MM.1S (cell line): ENCODE measurements at regions not wholly inside any gene's neighbourhood (a gene's known extent, or its start where the extent isn't known, plus 50 kb on each side); places are given as distances from the start of the nearest gene placed in this dataset.
"Not testable (repeated sequence)": the region's sequence is repeated elsewhere in the genome, so short reads cannot be mapped to it uniquely, and the experiment has no call there.

ENCODE experiments used
- DNase-seq: peaks from one replicate; pipeline ENCODE4 v3.0.0-alpha.2; 2015
- H2AFZ ChIP-seq: fragments of 300-600 bp; sonication (generic); 2 replicates; pipeline ENCODE4 v1.6.0; 2016; ENCODE audit warnings: antibody characterized with exemption, low read length
- H3F3A ChIP-seq: fragments of 300-600 bp; sonication (generic); 2 replicates; pipeline ENCODE4 v1.6.1; 2016; ENCODE audit warnings: mild to moderate bottlenecking, antibody characterized with exemption, low read length, moderate library complexity, mixed read lengths; ENCODE audit not compliant: insufficient read depth
- H3K27ac ChIP-seq: fragments of 300-600 bp; sonication (generic); 2 replicates; pipeline ENCODE4 v1.5.1; 2016; ENCODE audit warnings: mild to moderate bottlenecking, low read length
- H3K27me3 ChIP-seq: fragments of 300-600 bp; sonication (generic); replicated peaks from 2 replicates; pipeline ENCODE4 v1.6.0; 2016; ENCODE audit warnings: low read length; ENCODE audit not compliant: insufficient read depth
- H3K36me3 ChIP-seq: fragments of 300-600 bp; sonication (generic); replicated peaks from 2 replicates; pipeline ENCODE4 v1.6.1; 2016; ENCODE audit warnings: mild to moderate bottlenecking, low read length, mixed read lengths; ENCODE audit not compliant: insufficient read depth
- H3K4me1 ChIP-seq: fragments of 300-600 bp; sonication (generic); 2 replicates; pipeline ENCODE4 v1.6.1; 2016; ENCODE audit warnings: low read length, mixed read lengths
- H3K4me2 ChIP-seq: fragments of 300-600 bp; sonication (generic); 2 replicates; pipeline ENCODE4 v1.6.0; 2016; ENCODE audit warnings: low read depth, low read length
- H3K4me3 ChIP-seq: fragments of 300-600 bp; sonication (generic); 2 replicates; pipeline ENCODE4 v1.5.1; 2016; ENCODE audit warnings: low read length, mixed read lengths
- H3K79me2 ChIP-seq: fragments of 300-600 bp; sonication (generic); 2 replicates; pipeline ENCODE4 v1.6.1; 2016; ENCODE audit warnings: mixed run types, low read length, mixed read lengths
- H3K9ac ChIP-seq: fragments of 300-600 bp; sonication (generic); 2 replicates; pipeline ENCODE4 v1.6.1; 2016; ENCODE audit warnings: low read length, mixed read lengths
- H3K9me2 ChIP-seq: fragments of 300-600 bp; sonication (generic); replicated peaks from 2 replicates; pipeline ENCODE4 v1.6.1; 2016; ENCODE audit warnings: mild to moderate bottlenecking, low read length, mixed read lengths; ENCODE audit not compliant: insufficient read depth
- H3K9me3 ChIP-seq: fragments of 300-600 bp; sonication (generic); replicated peaks from 2 replicates; pipeline ENCODE4 v1.6.1; 2016; ENCODE audit warnings: mild to moderate bottlenecking, low read length, mixed read lengths; ENCODE audit not compliant: insufficient read depth
- H4K20me1 ChIP-seq: fragments of 300-600 bp; sonication (generic); 2 replicates; pipeline ENCODE4 v1.6.1; 2016; ENCODE audit warnings: mild to moderate bottlenecking, low read length, moderate library complexity, mixed read lengths; ENCODE audit not compliant: insufficient read depth

GRCh38 chr21:6106686-6107567 is 4414.5 kb upstream of the TPTE start:
- H3K9me2 ChIP-seq, H3K27me3 ChIP-seq, H2AFZ ChIP-seq, H3K36me3 ChIP-seq, DNase-seq, H3K9ac ChIP-seq, H4K20me1 ChIP-seq, H3K79me2 ChIP-seq, H3K9me3 ChIP-seq, H3F3A ChIP-seq, H3K4me1 ChIP-seq, H3K4me3 ChIP-seq, H3K4me2 ChIP-seq: not testable (repeated sequence)
- H3K27ac ChIP-seq: peak overlapping the region; percentile 48; the same call in 1 of the 2 replicates

GRCh38 chr21:6108894-6109293 is 4412.5 kb upstream of the TPTE start:
- not testable (repeated sequence) for DNase-seq, H2AFZ ChIP-seq, H3K9me2 ChIP-seq, H3K79me2 ChIP-seq, H3K9ac ChIP-seq, H3K27ac ChIP-seq, H3K36me3 ChIP-seq, H3K9me3 ChIP-seq, H3K4me1 ChIP-seq, H3F3A ChIP-seq, H3K4me3 ChIP-seq, H4K20me1 ChIP-seq, H3K4me2 ChIP-seq, H3K27me3 ChIP-seq

- not testable (repeated sequence) for H2AFZ ChIP-seq, H3F3A ChIP-seq, H4K20me1 ChIP-seq, H3K9ac ChIP-seq, H3K4me2 ChIP-seq, DNase-seq, H3K27me3 ChIP-seq, H3K9me2 ChIP-seq, H3K9me3 ChIP-seq, H3K79me2 ChIP-seq, H3K36me3 ChIP-seq, H3K4me3 ChIP-seq, H3K4me1 ChIP-seq, H3K27ac ChIP-seq
Observed at GRCh38 chr21:6109774-6110173, 4411.6 kb upstream of the TPTE start.

GRCh38 chr21:6110716-6111343 is 4410.6 kb upstream of the TPTE start:
- not testable (repeated sequence) for DNase-seq, H4K20me1 ChIP-seq, H3K27me3 ChIP-seq, H3K4me2 ChIP-seq, H2AFZ ChIP-seq, H3K4me3 ChIP-seq, H3K36me3 ChIP-seq, H3K79me2 ChIP-seq, H3K9ac ChIP-seq, H3K4me1 ChIP-seq, H3F3A ChIP-seq, H3K9me2 ChIP-seq, H3K27ac ChIP-seq, H3K9me3 ChIP-seq

- H3K27ac ChIP-seq, H3K4me3 ChIP-seq, H3K9ac ChIP-seq, DNase-seq, H3K4me2 ChIP-seq, H3K9me3 ChIP-seq, H3F3A ChIP-seq, H3K4me1 ChIP-seq, H3K79me2 ChIP-seq, H2AFZ ChIP-seq, H3K36me3 ChIP-seq, H3K27me3 ChIP-seq, H3K9me2 ChIP-seq, H4K20me1 ChIP-seq: not testable (repeated sequence)
Observed at GRCh38 chr21:6111354-6111753, 4410.0 kb upstream of the TPTE start.

GRCh38 chr21:6118336-6118735 is 4403.0 kb upstream of the TPTE start:
- not testable (repeated sequence) for DNase-seq, H3K9ac ChIP-seq, H3K4me1 ChIP-seq, H3K27me3 ChIP-seq, H2AFZ ChIP-seq, H4K20me1 ChIP-seq, H3K4me2 ChIP-seq, H3K9me3 ChIP-seq, H3F3A ChIP-seq, H3K36me3 ChIP-seq, H3K79me2 ChIP-seq, H3K4me3 ChIP-seq, H3K9me2 ChIP-seq, H3K27ac ChIP-seq

- DNase-seq, H3K4me3 ChIP-seq: not testable (repeated sequence)
Observed at GRCh38 chr21:6120863-6121262, 4400.5 kb upstream of the TPTE start.

GRCh38 chr21:6122629-6123028 is 4398.8 kb upstream of the TPTE start:
- not testable (repeated sequence) for H3K27ac ChIP-seq, DNase-seq

More at GRCh38 chr21:6120863-6121262, 4400.5 kb upstream of the TPTE start:
- H2AFZ ChIP-seq, H3K27ac ChIP-seq, H3K4me1 ChIP-seq, H3K27me3 ChIP-seq, H3K4me2 ChIP-seq, H3K9me2 ChIP-seq, H3K79me2 ChIP-seq, H3K9me3 ChIP-seq, H4K20me1 ChIP-seq, H3F3A ChIP-seq, H3K36me3 ChIP-seq, H3K9ac ChIP-seq: not testable (repeated sequence)

More at GRCh38 chr21:6122629-6123028, 4398.8 kb upstream of the TPTE start:
- not testable (repeated sequence) for H3K4me2 ChIP-seq, H2AFZ ChIP-seq, H3K4me3 ChIP-seq, H3K36me3 ChIP-seq, H3F3A ChIP-seq, H3K9me2 ChIP-seq, H4K20me1 ChIP-seq, H3K4me1 ChIP-seq, H3K27me3 ChIP-seq, H3K79me2 ChIP-seq, H3K9ac ChIP-seq, H3K9me3 ChIP-seq
